Activated naive CD4-positive, alpha-beta T cell treated with anti-CD3 and anti-CD28 coated beads, Interleukin-2, amount 10 ng/mL, durations not matched to agents 7 days and 5 days (primary cell): ENCODE measurements at regions not wholly inside any gene's neighbourhood (a gene's known extent, or its start where the extent isn't known, plus 50 kb on each side); places are given as distances from the start of the nearest gene placed in this dataset.

ENCODE experiments used
- CTCF ChIA-PET: fragments of 350-600 bp; sonication (Branson Sonifier 250); formaldehyde crosslinking; loops from one replicate; lab custom pipeline; 2021; ENCODE audit warnings: antibody characterized with exemption; lab: Charles Lee
- DNase-seq: peaks from one replicate; pipeline ENCODE4 v3.0.0-alpha.2; 2020
- H3K27ac Mint-ChIP-seq: one replicate; pipeline ENCODE4 v1.8.0; 2021; ENCODE audit warnings: mild to moderate bottlenecking, moderate library complexity, mixed read lengths
- H3K27me3 Mint-ChIP-seq: one replicate; pipeline ENCODE4 v1.8.0; 2021; ENCODE audit warnings: mild to moderate bottlenecking, mixed read lengths
- H3K36me3 Mint-ChIP-seq: one replicate; pipeline ENCODE4 v1.8.0; 2021; ENCODE audit warnings: mixed read lengths
- H3K4me1 Mint-ChIP-seq: one replicate; pipeline ENCODE4 v1.8.0; 2021; ENCODE audit warnings: mixed read lengths
- H3K4me3 Mint-ChIP-seq: one replicate; pipeline ENCODE4 v1.8.0; 2021; ENCODE audit warnings: mild to moderate bottlenecking, moderate library complexity, mixed read lengths
- H3K9me3 Mint-ChIP-seq: one replicate; pipeline ENCODE4 v1.8.0; 2021; ENCODE audit warnings: mixed read lengths

DNA sequence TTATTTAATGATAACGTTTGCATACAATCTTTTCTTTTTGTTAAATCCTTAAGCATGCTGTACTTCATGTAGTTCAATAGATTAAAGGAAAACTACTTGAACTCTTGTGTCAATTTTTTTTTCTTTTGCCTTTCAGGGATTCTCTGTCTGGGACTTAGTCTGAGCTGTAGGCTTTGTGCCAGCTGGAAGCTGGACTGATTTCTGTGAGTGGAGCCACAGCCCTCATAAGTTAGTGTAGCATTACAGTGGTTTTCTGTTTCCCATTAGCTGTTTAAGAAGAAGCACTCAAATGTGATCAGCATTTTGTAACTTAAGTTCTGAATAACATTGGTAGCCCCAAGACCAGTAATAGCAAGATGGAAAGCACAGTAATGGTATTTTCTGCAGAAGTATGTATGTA lies 330.6 kb upstream of the MEF2C start:
- CTCF ChIA-PET = no interaction called here
- H3K4me3 Mint-ChIP-seq = no peak overlapping the region
- H3K4me1 Mint-ChIP-seq = no peaks in the 10 kb centered on the region
- no peaks in the 10 kb centered on the region for H3K27me3 Mint-ChIP-seq
- no peak for DNase-seq
- H3K9me3 Mint-ChIP-seq = no peaks in the 10 kb centered on the region
- H3K36me3 Mint-ChIP-seq = no peaks in the 10 kb centered on the region
- no peak overlapping the region for H3K27ac Mint-ChIP-seq

DNA sequence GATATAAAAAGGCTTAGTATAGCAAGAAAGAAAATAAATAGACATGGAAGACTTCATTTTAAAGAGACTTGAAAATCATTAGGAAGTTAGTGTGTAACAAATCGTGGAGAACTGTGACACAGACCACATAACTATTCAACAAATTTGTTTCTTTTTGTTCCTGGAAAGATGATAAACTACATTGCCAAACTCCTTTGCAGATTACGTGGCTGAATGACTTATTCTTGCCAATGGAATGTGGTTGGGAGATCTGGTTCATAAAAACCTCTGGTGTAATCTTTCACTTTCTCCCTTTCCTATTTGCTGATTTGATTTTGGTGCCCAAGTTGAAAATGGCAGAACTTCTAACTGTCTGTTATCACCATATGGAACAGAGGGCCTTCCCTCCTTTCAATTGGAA lies 328.9 kb upstream of the MEF2C start:
- Mint-ChIP-seq H3K9me3 (no peaks in the 10 kb centered on the region), H3K4me1 (no peaks in the 10 kb centered on the region), H3K4me3 (no peak overlapping the region)

GRCh38 chr5:89208811-89209210 lies 325.8 kb upstream of the MEF2C start:
- Mint-ChIP-seq H3K4me3 (no peak overlapping the region), H3K4me1 (no peaks in the 10 kb centered on the region), H3K27me3 (no peaks in the 10 kb centered on the region), H3K27ac (no peak overlapping the region), H3K36me3 (no peaks in the 10 kb centered on the region), H3K9me3 (no peaks in the 10 kb centered on the region)
- DNase-seq = no peak
- CTCF ChIA-PET = no interaction called here

More for the DNA sequence above, 328.9 kb upstream of the MEF2C start:
- Mint-ChIP-seq H3K27me3 (no peaks in the 10 kb centered on the region), H3K36me3 (no peaks in the 10 kb centered on the region), H3K27ac (no peak overlapping the region)
- CTCF ChIA-PET = no interaction called here
- DNase-seq = no peak

GRCh38 chr5:89208392-89208791 lies 325.4 kb upstream of the MEF2C start:
- CTCF ChIA-PET = no interaction called here
- Mint-ChIP-seq H3K27me3 (no peaks in the 10 kb centered on the region), H3K4me1 (no peaks in the 10 kb centered on the region), H3K36me3 (no peaks in the 10 kb centered on the region), H3K27ac (no peak overlapping the region), H3K9me3 (no peaks in the 10 kb centered on the region), H3K4me3 (no peak overlapping the region)
- DNase-seq = no peak

GRCh38 chr5:89204756-89205155 lies 321.8 kb upstream of the MEF2C start:
- Mint-ChIP-seq H3K27me3 (no peaks in the 10 kb centered on the region), H3K4me1 (no peaks in the 10 kb centered on the region), H3K9me3 (peaks cover 5% of the 10 kb centered on the region), H3K4me3 (no peak overlapping the region), H3K27ac (no peak overlapping the region), H3K36me3 (no peaks in the 10 kb centered on the region)
- DNase-seq = no peak
- CTCF ChIA-PET = no interaction called here

GRCh38 chr5:89203611-89204010 lies 320.6 kb upstream of the MEF2C start:
- no peaks in the 10 kb centered on the region for H3K4me1 Mint-ChIP-seq
- peaks cover 12% of the 10 kb centered on the region for H3K9me3 Mint-ChIP-seq
- DNase-seq = no peak
- no peaks in the 10 kb centered on the region for H3K27me3 Mint-ChIP-seq
- H3K36me3 Mint-ChIP-seq = no peaks in the 10 kb centered on the region
- no peak overlapping the region for H3K4me3 Mint-ChIP-seq
- no peak overlapping the region for H3K27ac Mint-ChIP-seq
- CTCF ChIA-PET = no interaction called here

GRCh38 chr5:89200899-89201298 lies 317.9 kb upstream of the MEF2C start:
- no peak for DNase-seq
- Mint-ChIP-seq H3K27ac (no peak overlapping the region), H3K36me3 (no peaks in the 10 kb centered on the region), H3K27me3 (no peaks in the 10 kb centered on the region), H3K9me3 (peaks cover 22% of the 10 kb centered on the region), H3K4me3 (no peak overlapping the region), H3K4me1 (no peaks in the 10 kb centered on the region)
- CTCF ChIA-PET = no interaction called here

DNA sequence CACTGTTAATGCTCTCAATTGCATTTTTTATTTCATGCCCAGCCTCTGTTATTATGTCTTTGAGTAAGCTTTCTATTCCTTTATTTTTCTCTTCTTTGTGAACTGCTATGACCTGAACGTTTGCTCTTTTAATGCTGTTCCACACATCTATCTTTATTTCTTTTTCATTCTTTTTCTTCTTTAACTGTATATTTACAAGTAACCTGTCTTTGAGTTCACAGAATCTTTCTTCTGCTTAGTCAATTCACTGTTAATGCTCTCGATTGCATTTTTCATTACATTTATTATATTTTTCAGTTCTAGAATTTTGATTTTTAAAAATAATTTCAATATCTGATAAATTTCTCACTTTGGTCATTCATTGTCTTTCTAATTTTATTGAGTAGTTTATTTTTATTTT lies 316.3 kb upstream of the MEF2C start:
- CTCF ChIA-PET = no interaction called here
- Mint-ChIP-seq H3K27me3 (no peaks in the 10 kb centered on the region), H3K9me3 (peaks cover 27% of the 10 kb centered on the region), H3K4me1 (no peaks in the 10 kb centered on the region), H3K36me3 (no peaks in the 10 kb centered on the region), H3K27ac (no peak overlapping the region), H3K4me3 (no peak overlapping the region)
- DNase-seq = no peak

GRCh38 chr5:89191374-89191773 lies 308.4 kb upstream of the MEF2C start:
- CTCF ChIA-PET = no interaction called here
- no peaks in the 10 kb centered on the region for H3K36me3 Mint-ChIP-seq
- no peak overlapping the region for H3K4me3 Mint-ChIP-seq
- no peak overlapping the region for H3K27ac Mint-ChIP-seq
- H3K4me1 Mint-ChIP-seq = no peaks in the 10 kb centered on the region
- H3K9me3 Mint-ChIP-seq = peaks cover 5% of the 10 kb centered on the region
- H3K27me3 Mint-ChIP-seq = no peaks in the 10 kb centered on the region
- DNase-seq = no peak

- H3K9me3 Mint-ChIP-seq = peaks cover 5% of the 10 kb centered on the region
- H3K4me1 Mint-ChIP-seq = no peaks in the 10 kb centered on the region
- H3K36me3 Mint-ChIP-seq = no peaks in the 10 kb centered on the region
- no peaks in the 10 kb centered on the region for H3K27me3 Mint-ChIP-seq
- H3K27ac Mint-ChIP-seq = no peak overlapping the region
- no peak for DNase-seq
- H3K4me3 Mint-ChIP-seq = no peak overlapping the region
- CTCF ChIA-PET = no interaction called here
Observed at GRCh38 chr5:89190515-89191265, 307.7 kb upstream of the MEF2C start.

GRCh38 chr5:89187883-89188465 lies 305.0 kb upstream of the MEF2C start:
- Mint-ChIP-seq H3K36me3 (no peaks in the 10 kb centered on the region), H3K4me3 (no peak overlapping the region)

DNA sequence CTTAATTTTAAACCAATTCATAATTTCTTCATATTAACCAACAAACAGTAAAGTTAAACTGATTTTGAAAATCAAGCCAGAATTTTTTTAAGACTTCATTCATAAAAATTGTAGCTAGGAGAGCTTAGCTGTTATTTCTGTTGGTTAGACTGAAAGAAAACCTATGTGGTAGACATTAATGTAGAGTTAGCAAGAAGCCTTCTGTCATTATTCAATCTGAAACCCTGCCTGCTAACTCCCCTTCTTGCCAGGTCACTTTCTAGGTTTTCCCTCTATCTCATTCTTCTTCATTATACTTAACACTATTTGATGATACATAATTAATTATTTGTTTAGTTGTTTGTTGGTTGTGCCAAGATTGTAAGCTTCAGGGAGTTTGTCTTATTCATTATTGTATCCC lies 304.3 kb upstream of the MEF2C start:
- Mint-ChIP-seq H3K4me1 (no peaks in the 10 kb centered on the region), H3K4me3 (no peak overlapping the region), H3K27me3 (no peaks in the 10 kb centered on the region), H3K27ac (no peak overlapping the region), H3K9me3 (no peaks in the 10 kb centered on the region), H3K36me3 (no peaks in the 10 kb centered on the region)
- CTCF ChIA-PET = no interaction called here
- no peak for DNase-seq

More at GRCh38 chr5:89187883-89188465, 305.0 kb upstream of the MEF2C start:
- no peaks in the 10 kb centered on the region for H3K4me1 Mint-ChIP-seq
- no peaks in the 10 kb centered on the region for H3K27me3 Mint-ChIP-seq
- H3K27ac Mint-ChIP-seq = no peak overlapping the region
- no peak for DNase-seq
- H3K9me3 Mint-ChIP-seq = no peaks in the 10 kb centered on the region
- CTCF ChIA-PET = no interaction called here

- Mint-ChIP-seq H3K36me3 (no peaks in the 10 kb centered on the region), H3K9me3 (no peaks in the 10 kb centered on the region), H3K27ac (no peak overlapping the region), H3K4me1 (no peaks in the 10 kb centered on the region), H3K27me3 (no peaks in the 10 kb centered on the region), H3K4me3 (no peak overlapping the region)
- no peak for DNase-seq
- CTCF ChIA-PET = no interaction called here
Observed at GRCh38 chr5:89181546-89181945, 298.6 kb upstream of the MEF2C start.

DNA sequence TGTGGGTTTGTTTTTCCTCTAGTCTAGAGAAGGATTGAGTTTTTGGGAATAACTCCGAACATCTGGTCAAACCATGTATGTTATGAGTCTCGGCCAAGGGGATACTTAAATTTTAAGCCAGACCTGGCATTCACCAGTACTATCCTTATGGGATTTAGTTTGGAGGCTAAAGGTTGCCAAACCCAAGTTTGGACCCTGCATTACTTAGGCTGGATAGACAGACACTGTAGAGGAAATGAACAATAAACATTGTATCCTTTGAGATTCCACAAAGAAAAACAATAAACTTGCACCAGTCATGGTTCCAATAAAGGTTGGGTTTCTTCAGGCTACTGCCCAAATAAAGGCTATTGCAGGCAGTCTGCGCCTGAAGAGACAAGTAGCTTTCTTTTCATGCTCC lies 296.7 kb upstream of the MEF2C start:
- no peak for DNase-seq
- H3K4me1 Mint-ChIP-seq = no peaks in the 10 kb centered on the region
- no peaks in the 10 kb centered on the region for H3K36me3 Mint-ChIP-seq
- no peaks in the 10 kb centered on the region for H3K9me3 Mint-ChIP-seq
- no peak overlapping the region for H3K4me3 Mint-ChIP-seq
- H3K27me3 Mint-ChIP-seq = no peaks in the 10 kb centered on the region
- no peak overlapping the region for H3K27ac Mint-ChIP-seq
- CTCF ChIA-PET = no interaction called here

GRCh38 chr5:89178541-89178940 lies 295.6 kb upstream of the MEF2C start:
- DNase-seq = no peak
- H3K27ac Mint-ChIP-seq = no peak overlapping the region
- H3K9me3 Mint-ChIP-seq = no peaks in the 10 kb centered on the region
- CTCF ChIA-PET = no interaction called here
- no peak overlapping the region for H3K4me3 Mint-ChIP-seq
- H3K27me3 Mint-ChIP-seq = no peaks in the 10 kb centered on the region
- no peaks in the 10 kb centered on the region for H3K4me1 Mint-ChIP-seq
- no peaks in the 10 kb centered on the region for H3K36me3 Mint-ChIP-seq
